CD4-positive, CD25-positive, alpha-beta regulatory T cell (primary cell): ENCODE measurements at regions not wholly inside any gene's neighbourhood (a gene's known extent, or its start where the extent isn't known, plus 50 kb on each side); places are given as distances from the start of the nearest gene placed in this dataset.

Source experiments
- ATAC-seq, 2 donors: fragments of 150-1000 bp; cut with Tn5 transposase; one replicate each; pipeline ENCODE4 v1.10.0; 2021; ENCODE audit warnings: low read depth in 2 of 2, moderate number of reproducible peaks in 2 of 2, moderate library complexity in 1 of 2
- DNase-seq, 3 donors: peaks; one replicate each; pipeline versions ENCODE4 v3.0.0 to v3.0.0-alpha.2; 2012 to 2022; ENCODE audit warnings: mixed read lengths in 1 of 3
- H3K27ac ChIP-seq: one replicate; pipeline ENCODE4 v1.7.0; 2013; ENCODE audit warnings: mild to moderate bottlenecking, low read length; ENCODE audit not compliant: insufficient read depth, poor library complexity, severe bottlenecking
- H3K27me3 ChIP-seq: one replicate; pipeline ENCODE4 v1.7.0; 2013; ENCODE audit warnings: low read length; ENCODE audit not compliant: control insufficient read depth, insufficient read depth
- H3K36me3 ChIP-seq: one replicate; pipeline ENCODE4 v1.7.0; 2013; ENCODE audit warnings: mild to moderate bottlenecking, low read length, moderate library complexity; ENCODE audit not compliant: control insufficient read depth, insufficient read depth
- H3K4me1 ChIP-seq: 2 replicates; pipeline ENCODE4 v1.7.0; 2013; ENCODE audit warnings: mild to moderate bottlenecking, low read length; ENCODE audit not compliant: insufficient read depth, control insufficient read depth, poor library complexity, severe bottlenecking
- H3K4me3 ChIP-seq: one replicate; pipeline ENCODE4 v1.7.0; 2013; ENCODE audit warnings: low read depth, mild to moderate bottlenecking, low read length, moderate library complexity
- H3K9me3 ChIP-seq, 2 experiments: 1 replicate in 1 of 2; 2 replicates in 1 of 2; pipeline ENCODE4 v1.7.0; 2013; ENCODE audit warnings: low read length in 2 of 2, mild to moderate bottlenecking in 1 of 2, moderate library complexity in 1 of 2; ENCODE audit not compliant: control insufficient read depth in 2 of 2
- H3K27ac Mint-ChIP-seq, 3 donors: one replicate each; pipeline ENCODE4 v1.8.0; 2020 to 2022; ENCODE audit warnings: mild to moderate bottlenecking in 3 of 3, mixed read lengths in 3 of 3, moderate library complexity in 2 of 3
- H3K27me3 Mint-ChIP-seq: one replicate; pipeline ENCODE4 v1.8.0; 2022; ENCODE audit warnings: mild to moderate bottlenecking, mixed read lengths
- H3K36me3 Mint-ChIP-seq: one replicate; pipeline ENCODE4 v1.8.0; 2020; ENCODE audit warnings: mixed read lengths
- H3K4me1 Mint-ChIP-seq, 4 donors: one replicate each; pipeline ENCODE4 v1.8.0; 2020 to 2022; ENCODE audit warnings: mixed read lengths in 4 of 4, mild to moderate bottlenecking in 1 of 4
- H3K4me3 Mint-ChIP-seq, 4 donors: one replicate each; pipeline ENCODE4 v1.8.0; 2020 to 2022; ENCODE audit warnings: mild to moderate bottlenecking in 4 of 4, mixed read lengths in 4 of 4, moderate library complexity in 3 of 4
- H3K9me3 Mint-ChIP-seq, 7 donors: one replicate each; pipeline ENCODE4 v1.8.0; 2020 to 2022; ENCODE audit warnings: mixed read lengths in 7 of 7, mild to moderate bottlenecking in 3 of 7, moderate library complexity in 2 of 7

DNA sequence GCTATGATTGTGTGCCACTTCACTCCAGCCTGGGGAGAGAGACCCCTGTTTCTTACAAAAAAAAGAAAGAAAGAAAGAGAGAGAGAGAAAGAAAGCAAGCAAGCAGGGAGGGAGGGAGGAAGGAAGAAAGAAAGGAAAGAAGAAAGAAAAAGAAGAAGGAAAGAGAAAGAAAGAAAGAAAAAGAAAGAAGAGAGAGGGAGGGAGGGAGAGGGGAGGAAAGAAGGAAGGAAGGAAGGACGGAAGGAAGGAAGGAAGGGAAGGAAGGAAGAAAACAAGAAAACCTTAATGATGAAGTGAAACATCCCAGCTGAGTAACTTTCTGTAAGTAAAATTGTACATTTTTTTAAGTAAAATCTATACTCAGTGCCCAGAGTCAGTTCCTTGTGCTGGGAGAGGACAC is 75.5 kb upstream of the GLS start:
- H3K4me3 ChIP-seq, result no peak overlapping the region
- H3K27ac Mint-ChIP-seq, result no peak overlapping the region
- peaks cover 0 to 2% (median 0%) of the 10 kb centered on the region in 4 donors for H3K4me1 Mint-ChIP-seq
- DNase-seq, result no peak
- no peaks in the 10 kb centered on the region for H3K4me1 ChIP-seq
- no peaks in the 10 kb centered on the region for H3K9me3 Mint-ChIP-seq
- no peaks in the 10 kb centered on the region for H3K27me3 Mint-ChIP-seq
- H3K4me3 Mint-ChIP-seq, result no peak overlapping the region
- H3K36me3 ChIP-seq, result no peaks in the 10 kb centered on the region
- H3K27ac ChIP-seq, result no peak overlapping the region
- H3K27me3 ChIP-seq, result no peaks in the 10 kb centered on the region
- ATAC-seq, result no peak
- no peaks in the 10 kb centered on the region for H3K9me3 ChIP-seq
- H3K36me3 Mint-ChIP-seq, result no peaks in the 10 kb centered on the region

DNA sequence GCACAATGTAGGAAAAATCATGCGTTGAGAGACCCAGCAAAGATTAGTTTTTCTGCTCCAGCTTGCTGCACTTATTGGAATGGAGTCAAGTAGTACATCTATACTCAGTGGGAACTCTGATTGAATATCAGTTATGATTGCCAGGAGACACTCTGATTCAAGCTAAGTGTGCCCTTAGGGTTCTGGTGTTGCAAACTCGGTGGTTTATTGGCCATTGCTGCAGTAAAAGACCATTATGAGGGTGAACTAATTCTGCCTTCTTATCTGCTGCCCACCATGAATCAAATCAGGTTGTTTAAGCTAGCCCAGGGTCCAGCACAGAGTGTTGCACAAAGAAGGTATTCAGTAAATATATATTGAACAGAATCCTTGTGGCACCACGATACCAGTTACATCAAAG is 74.8 kb upstream of the GLS start:
- DNase-seq, result no peak
- Histone ChIP-seq H3K4me1 (no peaks in the 10 kb centered on the region), H3K4me3 (no peak overlapping the region), H3K9me3 (no peaks in the 10 kb centered on the region), H3K36me3 (no peaks in the 10 kb centered on the region), H3K27ac (no peak overlapping the region), H3K27me3 (no peaks in the 10 kb centered on the region)
- Mint-ChIP-seq H3K27ac (no peak overlapping the region), H3K36me3 (no peaks in the 10 kb centered on the region), H3K9me3 (no peaks in the 10 kb centered on the region), H3K4me3 (no peak overlapping the region), H3K4me1 (peaks cover 0 to 2% (median 0%) of the 10 kb centered on the region in 4 donors), H3K27me3 (no peaks in the 10 kb centered on the region)
- ATAC-seq, result no peak

- Mint-ChIP-seq H3K27me3 (no peaks in the 10 kb centered on the region), H3K36me3 (no peaks in the 10 kb centered on the region), H3K4me3 (no peak overlapping the region), H3K9me3 (peaks cover 0 to 2% (median 0%) of the 10 kb centered on the region in 7 donors), H3K4me1 (peaks cover 0 to 2% (median 0%) of the 10 kb centered on the region in 4 donors), H3K27ac (peak overlapping the region in 1 of 3 donors; percentile 46)
- H3K4me1 ChIP-seq, result no peaks in the 10 kb centered on the region
- H3K9me3 ChIP-seq, result no peaks in the 10 kb centered on the region
- H3K4me3 ChIP-seq, result no peak overlapping the region
- no peak for DNase-seq
- no peaks in the 10 kb centered on the region for H3K27me3 ChIP-seq
- ATAC-seq, result no peak
- H3K36me3 ChIP-seq, result no peaks in the 10 kb centered on the region
- no peak overlapping the region for H3K27ac ChIP-seq
Observed at GRCh38 chr2:190807886-190808285, 72.7 kb upstream of the GLS start.

- no peaks in the 10 kb centered on the region for H3K36me3 ChIP-seq
- no peak overlapping the region for H3K4me3 ChIP-seq
- no peak for ATAC-seq
- no peaks in the 10 kb centered on the region for H3K27me3 Mint-ChIP-seq
- H3K9me3 Mint-ChIP-seq, result peaks cover 0 to 2% (median 0%) of the 10 kb centered on the region in 7 donors
- no peaks in the 10 kb centered on the region for H3K4me1 ChIP-seq
- no peak for DNase-seq
- peaks cover 0 to 2% (median 0%) of the 10 kb centered on the region in 4 donors for H3K4me1 Mint-ChIP-seq
- H3K4me3 Mint-ChIP-seq, result no peak overlapping the region
- H3K36me3 Mint-ChIP-seq, result no peaks in the 10 kb centered on the region
- H3K27me3 ChIP-seq, result no peaks in the 10 kb centered on the region
- H3K27ac ChIP-seq, result no peak overlapping the region
- no peak overlapping the region for H3K27ac Mint-ChIP-seq
- H3K9me3 ChIP-seq, result no peaks in the 10 kb centered on the region
Observed at GRCh38 chr2:190809139-190809764, 71.4 kb upstream of the GLS start.

DNA sequence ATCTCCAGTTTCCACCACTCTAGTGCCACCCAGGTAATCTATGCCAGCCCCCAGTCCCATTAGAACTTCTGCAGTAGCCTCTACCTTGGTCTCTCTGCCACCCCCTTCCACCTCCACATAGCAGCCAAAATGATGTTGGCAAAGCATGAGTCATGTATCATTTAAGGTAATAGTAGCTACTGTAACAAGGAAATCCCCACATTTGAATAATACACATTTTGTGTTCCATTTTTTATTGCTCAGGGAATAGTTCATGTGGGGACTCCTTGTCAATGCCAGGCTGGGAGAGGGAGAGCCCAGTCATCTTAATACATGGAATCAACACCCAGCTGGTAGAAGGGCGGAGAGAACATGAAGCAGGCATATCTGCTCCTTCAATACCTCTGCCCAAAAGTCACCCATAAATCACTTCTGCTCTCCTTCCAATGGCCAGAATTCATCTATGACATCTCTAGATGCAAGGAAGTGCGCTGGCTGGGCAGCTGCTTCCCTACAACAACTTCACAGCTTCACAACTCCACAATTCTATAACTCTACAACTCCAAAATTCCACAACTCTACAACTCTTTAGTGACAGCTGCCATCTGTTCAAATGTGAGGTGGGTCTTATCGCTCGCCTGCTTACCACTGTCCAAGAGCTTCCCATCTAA is 70.6 kb upstream of the GLS start:
- DNase-seq (no peak), ATAC-seq (no peak)
- Mint-ChIP-seq H3K4me1 (peaks cover 0 to 2% (median 0%) of the 10 kb centered on the region in 4 donors), H3K27me3 (no peaks in the 10 kb centered on the region), H3K9me3 (peaks cover 0 to 2% (median 0%) of the 10 kb centered on the region in 7 donors), H3K36me3 (no peaks in the 10 kb centered on the region), H3K27ac (no peak overlapping the region), H3K4me3 (no peak overlapping the region)
- no peaks in the 10 kb centered on the region for H3K4me1 ChIP-seq
- H3K27me3 ChIP-seq, result no peaks in the 10 kb centered on the region
- no peaks in the 10 kb centered on the region for H3K9me3 ChIP-seq
- H3K27ac ChIP-seq, result no peak overlapping the region
- H3K4me3 ChIP-seq, result no peak overlapping the region
- no peaks in the 10 kb centered on the region for H3K36me3 ChIP-seq

- DNase-seq (no peak), ATAC-seq (no peak)
- Mint-ChIP-seq H3K27ac (no peak overlapping the region), H3K4me1 (peaks cover 0 to 2% (median 0%) of the 10 kb centered on the region in 4 donors), H3K4me3 (no peak overlapping the region), H3K36me3 (no peaks in the 10 kb centered on the region), H3K27me3 (no peaks in the 10 kb centered on the region), H3K9me3 (peaks cover 0 to 2% (median 0%) of the 10 kb centered on the region in 7 donors)
- Histone ChIP-seq H3K4me1 (no peaks in the 10 kb centered on the region), H3K27me3 (no peaks in the 10 kb centered on the region), H3K9me3 (no peaks in the 10 kb centered on the region), H3K4me3 (no peak overlapping the region), H3K27ac (no peak overlapping the region), H3K36me3 (no peaks in the 10 kb centered on the region)
Observed at GRCh38 chr2:190810981-190811587, 69.5 kb upstream of the GLS start.

DNA sequence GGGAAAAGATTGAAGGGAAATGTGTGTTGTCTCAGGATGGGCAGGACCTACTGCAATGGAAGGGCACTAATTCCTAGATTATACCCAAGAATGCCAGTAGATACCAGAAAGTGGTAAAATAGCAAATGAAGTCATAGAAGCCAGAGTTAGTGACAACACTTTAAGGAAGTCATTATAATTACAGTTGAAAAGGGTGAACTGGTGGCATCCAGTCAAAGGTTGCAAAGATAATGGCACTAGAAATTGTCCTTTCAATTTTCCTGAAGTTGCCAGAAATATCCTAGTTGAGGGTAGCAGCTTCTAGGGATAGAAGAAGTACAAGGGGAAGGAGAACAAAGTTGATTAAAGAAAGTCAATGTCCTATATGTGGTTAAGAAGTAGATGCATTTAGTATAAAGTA is 68.8 kb upstream of the GLS start:
- ATAC-seq (no peak), DNase-seq (no peak)
- Histone ChIP-seq H3K4me3 (no peak overlapping the region), H3K27me3 (no peaks in the 10 kb centered on the region), H3K4me1 (no peaks in the 10 kb centered on the region), H3K36me3 (no peaks in the 10 kb centered on the region), H3K27ac (no peak overlapping the region), H3K9me3 (no peaks in the 10 kb centered on the region)
- peaks cover 0 to 7% (median 0%) of the 10 kb centered on the region in 7 donors for H3K9me3 Mint-ChIP-seq
- no peak overlapping the region for H3K4me3 Mint-ChIP-seq
- no peak overlapping the region for H3K27ac Mint-ChIP-seq
- no peaks in the 10 kb centered on the region for H3K36me3 Mint-ChIP-seq
- H3K27me3 Mint-ChIP-seq, result no peaks in the 10 kb centered on the region
- H3K4me1 Mint-ChIP-seq, result peaks cover 0 to 2% (median 0%) of the 10 kb centered on the region in 4 donors
